Type B pancreatic cell (in vitro differentiated cells): ENCODE measurements at regions not wholly inside any gene's neighbourhood (a gene's known extent, or its start where the extent isn't known, plus 50 kb on each side); places are given as distances from the start of the nearest gene placed in this dataset.

Source experiments
- DNase-seq: peaks from one replicate; pipeline ENCODE4 v3.0.0; 2021; ENCODE audit warnings: mixed read lengths; ENCODE audit not compliant: unreplicated experiment; ENCODE audit errors: extremely low spot score
- H3K27ac Mint-ChIP-seq: 2 replicates; pipeline ENCODE4 v1.8.0; 2021; ENCODE audit warnings: mild to moderate bottlenecking, mixed read lengths
- H3K27me3 Mint-ChIP-seq: 2 replicates; pipeline ENCODE4 v1.8.0; 2021; ENCODE audit warnings: mixed read lengths
- H3K36me3 Mint-ChIP-seq: 2 replicates; pipeline ENCODE4 v1.8.0; 2021; ENCODE audit warnings: mixed read lengths
- H3K4me1 Mint-ChIP-seq: one replicate; pipeline ENCODE4 v1.8.0; 2021; ENCODE audit warnings: mixed read lengths; ENCODE audit not compliant: unreplicated experiment
- H3K4me3 Mint-ChIP-seq: 2 replicates; pipeline ENCODE4 v1.8.0; 2021; ENCODE audit warnings: mild to moderate bottlenecking, mixed read lengths
- H3K9me3 Mint-ChIP-seq: 2 replicates; pipeline ENCODE4 v1.8.0; 2021; ENCODE audit warnings: mixed read lengths
- TF ChIP-seq, protein P1 (sequence below): fragments of 200-600 bp; sonication (generic); conservative IDR thresholded peaks from 2 replicates; pipeline ENCODE4 v1.5.0; 2021; ENCODE audit warnings: antibody characterized with exemption, mild to moderate bottlenecking

GRCh38 chr10:55237462-55237861 lies 436.4 kb upstream of the PCDH15 start:
- Mint-ChIP-seq H3K27me3 (no peaks in the 10 kb centered on the region), H3K27ac (no peak overlapping the region), H3K9me3 (no peaks in the 10 kb centered on the region), H3K4me1 (no peaks in the 10 kb centered on the region), H3K36me3 (no peaks in the 10 kb centered on the region), H3K4me3 (no peak overlapping the region)
- no peak for DNase-seq
- TF ChIP-seq, protein P1, sequence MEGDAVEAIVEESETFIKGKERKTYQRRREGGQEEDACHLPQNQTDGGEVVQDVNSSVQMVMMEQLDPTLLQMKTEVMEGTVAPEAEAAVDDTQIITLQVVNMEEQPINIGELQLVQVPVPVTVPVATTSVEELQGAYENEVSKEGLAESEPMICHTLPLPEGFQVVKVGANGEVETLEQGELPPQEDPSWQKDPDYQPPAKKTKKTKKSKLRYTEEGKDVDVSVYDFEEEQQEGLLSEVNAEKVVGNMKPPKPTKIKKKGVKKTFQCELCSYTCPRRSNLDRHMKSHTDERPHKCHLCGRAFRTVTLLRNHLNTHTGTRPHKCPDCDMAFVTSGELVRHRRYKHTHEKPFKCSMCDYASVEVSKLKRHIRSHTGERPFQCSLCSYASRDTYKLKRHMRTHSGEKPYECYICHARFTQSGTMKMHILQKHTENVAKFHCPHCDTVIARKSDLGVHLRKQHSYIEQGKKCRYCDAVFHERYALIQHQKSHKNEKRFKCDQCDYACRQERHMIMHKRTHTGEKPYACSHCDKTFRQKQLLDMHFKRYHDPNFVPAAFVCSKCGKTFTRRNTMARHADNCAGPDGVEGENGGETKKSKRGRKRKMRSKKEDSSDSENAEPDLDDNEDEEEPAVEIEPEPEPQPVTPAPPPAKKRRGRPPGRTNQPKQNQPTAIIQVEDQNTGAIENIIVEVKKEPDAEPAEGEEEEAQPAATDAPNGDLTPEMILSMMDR, result no peak

DNA sequence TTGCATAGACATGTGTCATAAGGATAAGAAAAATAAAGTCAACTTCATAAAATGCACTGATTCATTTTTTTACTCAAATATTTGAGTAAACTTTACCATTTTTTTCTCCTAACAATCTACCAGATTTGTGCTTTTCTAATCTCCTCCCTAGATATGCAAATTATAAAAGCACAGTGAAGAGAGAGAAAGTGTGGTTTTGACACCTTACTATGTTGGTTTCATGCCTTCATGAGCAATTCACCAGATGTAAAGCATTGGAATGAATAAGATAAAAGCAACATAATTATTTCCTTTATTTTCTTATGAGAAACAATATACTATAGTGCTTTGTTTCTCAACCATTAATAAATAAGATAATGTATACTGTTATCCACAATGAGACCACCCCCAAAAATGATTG lies 432.5 kb upstream of the PCDH15 start:
- no peak for DNase-seq
- Mint-ChIP-seq H3K27me3 (no peaks in the 10 kb centered on the region), H3K4me1 (no peaks in the 10 kb centered on the region)

DNA sequence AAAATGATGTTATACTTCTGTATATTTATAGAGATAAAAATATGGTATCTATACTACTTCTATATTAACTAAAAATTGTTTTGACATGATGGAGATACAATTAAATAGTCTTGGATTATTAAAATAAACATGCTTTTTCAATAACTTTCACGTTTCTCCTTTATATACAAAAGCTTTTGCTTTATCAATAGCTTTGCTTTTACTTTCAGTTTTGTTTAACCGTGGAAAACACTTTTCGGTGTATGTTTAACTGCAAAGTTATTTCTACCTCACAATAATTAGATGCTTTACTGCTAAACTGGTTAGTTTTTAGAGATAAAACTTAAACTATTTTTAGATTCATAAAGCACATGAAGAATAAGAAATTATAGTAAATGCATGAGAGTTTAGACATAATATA lies 432.1 kb upstream of the PCDH15 start:
- no peaks in the 10 kb centered on the region for H3K36me3 Mint-ChIP-seq
- no peak overlapping the region for H3K27ac Mint-ChIP-seq
- H3K4me3 Mint-ChIP-seq, result no peak overlapping the region
- no peaks in the 10 kb centered on the region for H3K9me3 Mint-ChIP-seq
- DNase-seq, result no peak
- no peaks in the 10 kb centered on the region for H3K4me1 Mint-ChIP-seq
- TF ChIP-seq, protein P1, result no peak
- no peaks in the 10 kb centered on the region for H3K27me3 Mint-ChIP-seq

More for the DNA sequence above, 432.5 kb upstream of the PCDH15 start:
- Mint-ChIP-seq H3K9me3 (no peaks in the 10 kb centered on the region), H3K27ac (no peak overlapping the region), H3K36me3 (no peaks in the 10 kb centered on the region), H3K4me3 (no peak overlapping the region)
- TF ChIP-seq, protein P1, result no peak

DNA sequence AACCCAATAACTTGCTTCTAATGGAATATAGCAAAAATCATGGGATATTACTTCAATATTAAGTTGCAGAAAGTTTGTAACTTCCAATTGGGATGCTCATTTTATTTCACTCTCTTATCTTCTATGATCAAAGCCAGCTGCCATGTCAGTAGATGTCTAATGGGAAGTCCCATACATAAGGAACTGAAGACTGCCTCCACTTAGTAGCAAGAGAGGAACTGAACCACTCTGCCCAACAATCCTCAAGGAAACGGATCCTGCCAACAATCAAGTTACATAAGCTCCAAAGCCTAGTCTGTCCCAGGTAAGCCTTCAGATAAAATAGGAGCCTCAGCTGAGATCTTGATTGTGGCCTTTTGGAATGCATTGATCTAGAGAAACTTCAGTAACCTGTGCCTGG lies 431.5 kb upstream of the PCDH15 start:
- TF ChIP-seq, protein P1, result no peak
- no peak overlapping the region for H3K4me3 Mint-ChIP-seq
- H3K27ac Mint-ChIP-seq, result no peak overlapping the region
- no peaks in the 10 kb centered on the region for H3K9me3 Mint-ChIP-seq
- no peaks in the 10 kb centered on the region for H3K36me3 Mint-ChIP-seq
- no peaks in the 10 kb centered on the region for H3K4me1 Mint-ChIP-seq
- H3K27me3 Mint-ChIP-seq, result no peaks in the 10 kb centered on the region
- no peak for DNase-seq

DNA sequence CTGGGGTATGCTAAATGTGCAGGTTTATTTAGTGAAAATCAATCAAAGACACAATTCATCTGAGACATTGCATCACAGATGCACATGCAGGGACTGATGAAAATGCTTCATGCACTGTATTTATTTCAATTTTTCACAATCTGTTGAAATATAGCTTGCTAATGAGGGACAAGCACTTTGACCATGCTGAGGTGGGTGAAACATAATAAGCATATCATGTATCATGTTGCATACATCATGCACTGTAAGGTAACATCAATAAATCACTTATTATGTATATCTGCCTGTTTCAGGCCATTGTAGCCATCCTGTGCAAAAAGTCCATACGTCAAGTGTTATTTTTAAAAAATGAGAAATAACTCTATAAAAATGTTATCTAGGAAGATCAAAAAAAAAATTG lies 426.9 kb upstream of the PCDH15 start:
- H3K4me1 Mint-ChIP-seq, result no peaks in the 10 kb centered on the region
- DNase-seq, result no peak
- H3K36me3 Mint-ChIP-seq, result no peaks in the 10 kb centered on the region
- TF ChIP-seq, protein P1, result no peak
- no peak overlapping the region for H3K4me3 Mint-ChIP-seq
- H3K27ac Mint-ChIP-seq, result no peak overlapping the region
- H3K27me3 Mint-ChIP-seq, result no peaks in the 10 kb centered on the region
- H3K9me3 Mint-ChIP-seq, result no peaks in the 10 kb centered on the region
